CD4-positive, alpha-beta T cell treated with Interleukin-15 for 1 hour (primary cell): ENCODE measurements at regions not wholly inside any gene's neighbourhood (a gene's known extent, or its start where the extent isn't known, plus 50 kb on each side); places are given as distances from the start of the nearest gene placed in this dataset.
"Not testable (repeated sequence)": the region's sequence is repeated elsewhere in the genome, so short reads cannot be mapped to it uniquely, and the experiment has no call there.

ENCODE experiments used
- DNase-seq: peaks from one replicate; pipeline ENCODE4 v3.0.0-alpha.2; 2020

DNA sequence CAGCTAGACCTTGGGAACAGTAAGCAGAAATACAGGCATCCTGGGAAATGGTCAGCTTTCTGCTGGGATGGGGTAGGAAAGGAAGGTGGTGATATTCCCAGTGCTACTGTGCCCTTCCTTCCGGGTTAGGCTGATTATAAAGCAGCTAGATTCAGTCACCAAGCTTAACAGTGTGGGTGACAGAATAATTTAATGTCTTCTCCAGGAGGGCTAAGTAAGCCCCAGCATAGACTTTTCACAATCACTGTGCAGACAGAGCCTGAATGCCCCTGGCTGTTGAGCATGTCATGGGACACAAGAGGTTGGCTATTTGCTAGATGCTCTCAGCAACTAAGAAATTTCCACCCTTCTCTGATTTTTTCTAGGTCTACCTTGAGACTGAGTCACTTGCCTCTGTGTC, 513.0 kb downstream of the TOX3 start:
- DNase-seq, result no peak

DNA sequence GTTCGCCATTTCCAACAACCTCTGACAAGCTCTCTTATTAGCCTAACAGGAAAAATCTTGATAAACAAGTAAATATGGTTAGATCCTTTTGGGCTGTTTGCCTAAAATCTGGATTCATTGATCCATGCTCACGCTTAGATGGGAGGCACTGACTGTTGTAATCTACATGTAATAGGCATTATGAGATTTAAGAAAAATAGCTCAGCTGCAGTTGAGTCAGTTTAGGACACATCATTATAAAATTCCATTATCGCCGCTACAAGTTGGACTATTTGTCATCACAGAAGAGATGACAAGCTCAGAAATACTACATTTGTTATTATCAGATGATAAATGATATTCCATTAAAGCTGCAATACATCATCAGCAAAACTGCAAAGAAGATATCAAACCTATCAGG, 524.0 kb downstream of the TOX3 start:
- no peak for DNase-seq

DNA sequence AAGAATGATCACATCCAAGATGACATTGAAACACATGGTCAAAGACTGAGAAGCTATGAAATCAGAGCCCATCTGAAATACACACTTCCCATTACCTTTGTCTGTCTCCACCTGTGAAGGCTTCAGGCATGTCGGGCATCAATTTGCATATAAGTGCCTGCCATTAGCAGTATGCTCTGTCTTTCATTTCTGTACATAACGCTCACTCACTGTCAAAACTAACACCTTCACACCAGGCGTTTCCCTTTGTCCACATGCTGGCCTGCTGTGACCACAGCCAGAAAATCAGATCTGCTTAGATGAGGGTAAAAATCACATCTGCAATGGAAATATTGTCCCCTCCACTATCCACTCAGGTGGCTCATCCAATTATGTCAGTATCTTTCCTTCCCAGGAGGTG, 524.8 kb downstream of the TOX3 start:
- no peak for DNase-seq

DNA sequence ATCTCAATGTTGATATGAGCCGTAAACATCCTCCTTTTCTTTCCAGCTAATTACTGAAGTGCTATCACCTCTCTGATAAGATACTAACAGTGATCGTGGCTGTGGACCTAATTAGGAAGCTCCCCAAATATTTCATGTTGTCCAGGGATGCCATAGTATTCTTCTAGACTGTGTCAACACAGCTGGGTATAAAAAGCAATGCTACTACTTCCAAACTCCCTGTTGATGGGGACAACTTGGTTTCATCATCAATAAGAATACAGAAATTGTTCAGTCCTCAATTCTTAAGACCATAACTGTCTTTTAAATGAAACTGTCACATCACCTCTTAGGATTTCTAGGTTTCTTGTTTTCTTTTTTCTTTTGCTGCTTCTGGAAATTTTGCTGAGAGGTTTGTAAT, 530.6 kb downstream of the TOX3 start:
- no peak for DNase-seq

DNA sequence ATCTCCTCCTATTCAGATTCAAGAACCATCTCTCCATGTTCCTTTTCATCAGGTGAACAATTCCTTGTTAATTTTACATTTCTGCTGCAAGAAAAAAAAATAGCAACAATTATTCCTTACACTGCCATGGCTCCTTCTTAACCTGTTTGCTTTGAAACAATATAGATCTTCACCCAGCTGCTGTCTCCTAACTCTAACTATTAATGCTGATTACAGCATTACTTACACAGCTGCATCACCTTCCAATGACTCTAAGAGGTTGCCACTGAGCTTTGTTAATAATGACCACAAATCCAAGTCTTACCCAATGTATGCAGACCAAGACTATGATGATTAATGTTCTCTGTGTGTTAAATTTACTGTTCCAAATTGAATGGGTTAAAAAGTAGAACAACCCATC, 541.4 kb downstream of the TOX3 start:
- no peak for DNase-seq

DNA sequence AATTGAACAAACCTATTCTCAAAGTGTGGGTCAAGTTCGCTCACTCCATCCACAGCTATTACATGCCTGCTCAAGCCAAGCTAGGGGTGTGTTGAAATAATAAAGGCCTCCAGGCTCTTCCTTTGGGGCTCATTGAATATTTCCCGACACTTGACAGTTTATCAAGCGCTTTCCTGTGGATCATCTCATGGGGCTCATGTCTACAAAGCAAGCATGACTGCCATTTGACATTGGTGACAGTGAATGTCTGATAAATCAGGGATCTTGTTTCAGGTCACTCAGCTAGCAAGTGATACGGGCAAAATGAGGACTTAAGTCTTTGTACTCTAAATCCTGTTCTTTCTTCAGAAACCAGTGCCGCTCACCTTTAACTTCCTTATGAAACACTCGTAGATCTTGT, 542.6 kb downstream of the TOX3 start:
- no peak for DNase-seq

DNA sequence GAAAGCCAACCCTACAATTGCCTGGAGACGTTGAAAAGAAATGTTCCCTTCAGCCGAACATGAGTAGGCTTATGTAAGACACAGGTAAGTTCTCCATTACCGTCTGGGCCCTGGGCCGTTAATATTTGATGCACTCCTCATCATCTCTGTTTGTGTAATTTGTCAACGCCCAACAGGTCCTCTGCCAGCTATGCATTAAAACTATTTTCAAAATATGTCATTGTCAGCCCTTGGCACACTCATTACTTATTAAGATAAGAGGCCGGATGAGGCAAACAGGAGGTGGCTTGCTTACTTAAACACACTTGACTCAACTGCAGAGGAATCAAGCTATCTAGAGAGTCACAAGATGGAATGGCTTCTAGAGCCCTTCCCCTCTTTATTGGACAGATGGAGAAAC, 544.9 kb downstream of the TOX3 start:
- DNase-seq, result no peak

DNA sequence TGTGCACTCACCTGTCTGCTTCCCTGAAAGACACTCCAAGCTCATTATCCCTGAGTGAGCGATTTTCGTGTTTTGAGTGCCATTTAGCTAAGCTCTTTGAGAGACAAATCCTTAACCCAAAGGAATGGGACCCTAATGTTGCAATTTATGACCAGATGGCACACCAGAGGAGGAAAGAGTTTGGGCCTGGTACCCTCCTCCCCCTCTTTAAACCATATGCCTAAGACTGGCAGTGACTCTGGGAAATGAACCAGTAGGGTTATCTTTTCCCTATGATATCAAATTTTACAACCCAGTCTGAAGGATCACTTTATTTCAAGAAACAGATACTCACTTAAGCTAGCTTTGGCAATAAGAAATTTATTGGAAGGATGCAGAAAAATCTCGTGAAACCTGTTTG, 550.4 kb downstream of the TOX3 start:
- DNase-seq, result no peak

DNA sequence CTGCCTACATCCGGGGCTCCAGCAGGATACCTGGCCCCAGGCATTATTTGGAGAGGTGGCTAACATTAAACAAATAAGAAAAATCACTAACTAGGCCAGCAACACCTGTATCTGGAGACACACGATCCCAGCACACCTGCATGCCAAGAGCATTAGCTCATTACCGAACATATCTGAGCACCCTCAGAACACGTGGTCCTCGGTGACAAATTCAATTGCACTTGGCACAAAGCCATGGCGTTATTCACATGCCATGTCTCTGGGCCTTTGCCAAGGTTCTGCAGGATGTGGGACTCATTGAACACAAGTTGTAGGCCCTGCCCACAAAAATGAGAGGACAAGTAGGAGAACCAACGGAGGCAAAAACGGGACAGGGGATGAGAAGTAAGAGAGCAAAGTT, 552.3 kb downstream of the TOX3 start:
- DNase-seq, result no peak

DNA sequence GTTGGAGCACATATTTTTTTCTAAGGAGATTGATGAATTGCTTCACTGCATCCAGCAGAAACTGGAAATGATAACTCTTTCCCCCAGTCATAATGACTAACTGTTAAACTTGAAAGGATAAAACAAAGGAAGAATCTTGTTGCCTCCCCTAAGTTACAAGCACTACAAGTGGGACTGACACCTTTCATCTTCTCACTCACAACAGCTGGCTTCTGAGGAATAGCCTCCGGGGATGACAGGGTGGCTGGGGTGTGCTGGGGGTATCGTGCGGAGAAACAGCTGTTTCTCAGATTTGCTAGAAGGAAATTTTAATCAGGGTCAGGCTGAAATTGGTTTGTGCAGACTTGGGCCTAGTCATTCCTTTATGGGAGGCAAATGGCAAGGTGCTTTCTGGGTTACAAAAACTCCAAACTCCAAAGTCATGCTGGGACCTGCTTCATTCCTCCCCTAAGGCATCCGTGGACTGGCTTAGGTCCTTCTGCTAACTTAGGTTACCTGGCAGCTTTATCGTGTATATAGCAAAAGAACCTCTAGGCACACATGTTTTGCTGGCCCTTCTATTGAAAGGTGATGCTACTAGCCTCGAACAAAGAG, 557.2 kb downstream of the TOX3 start:
- DNase-seq, result no peak

DNA sequence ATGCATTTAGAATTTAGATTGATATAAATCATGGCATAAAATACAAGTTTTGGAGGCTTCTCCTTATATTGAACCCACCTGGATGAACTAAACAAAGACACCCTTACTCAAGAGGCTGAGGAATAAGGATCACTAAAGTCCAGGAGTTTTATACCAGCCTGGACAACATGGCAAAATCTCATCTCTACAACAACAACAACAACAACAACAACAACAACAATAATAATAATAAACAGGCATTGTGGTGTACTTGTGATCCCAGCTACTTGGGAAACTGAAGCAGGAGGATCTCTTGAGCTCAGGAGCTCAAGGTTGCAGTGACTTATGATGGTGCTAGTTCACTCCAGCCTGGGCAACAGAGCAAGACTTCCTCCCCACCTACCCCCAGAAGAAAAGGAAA, 558.0 kb downstream of the TOX3 start:
- no peak for DNase-seq

DNA sequence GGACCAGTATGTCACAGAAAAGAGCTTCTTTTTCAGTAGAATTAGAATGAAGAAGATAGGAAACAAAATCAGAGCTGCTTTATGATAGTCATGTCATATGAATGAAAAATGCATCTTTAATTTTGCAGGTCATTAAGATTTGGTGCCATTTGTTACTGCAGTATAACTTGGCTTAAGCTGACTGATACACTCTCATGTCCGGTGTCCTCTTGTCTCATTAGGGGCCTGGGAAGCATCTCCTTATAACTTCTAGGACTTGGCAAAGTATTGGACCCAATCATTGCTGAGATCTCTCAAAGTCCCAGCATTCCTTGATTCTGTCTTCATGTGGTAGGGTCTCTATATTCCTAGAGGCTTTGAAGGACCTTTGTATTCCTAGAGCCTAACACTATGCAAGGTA, 559.4 kb downstream of the TOX3 start:
- no peak for DNase-seq

DNA sequence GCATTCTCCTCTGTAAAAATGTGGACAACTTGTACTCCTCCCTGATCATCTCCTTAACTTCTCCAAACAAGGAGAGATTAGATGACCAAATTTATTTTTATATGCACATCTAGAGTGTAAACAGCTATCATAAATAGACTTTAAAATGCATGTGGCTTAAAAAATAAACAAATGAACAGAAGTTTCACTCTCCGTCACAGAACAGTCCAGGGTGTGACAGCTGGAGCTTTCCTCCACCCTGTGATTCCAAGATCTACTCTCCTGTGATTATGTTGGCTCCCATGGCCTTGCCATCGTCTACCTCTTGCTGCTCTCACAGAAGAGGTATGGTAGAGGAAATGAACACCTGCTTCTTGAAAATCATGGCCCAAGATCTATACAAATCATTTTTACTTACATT, 560.2 kb downstream of the TOX3 start:
- DNase-seq, result no peak

DNA sequence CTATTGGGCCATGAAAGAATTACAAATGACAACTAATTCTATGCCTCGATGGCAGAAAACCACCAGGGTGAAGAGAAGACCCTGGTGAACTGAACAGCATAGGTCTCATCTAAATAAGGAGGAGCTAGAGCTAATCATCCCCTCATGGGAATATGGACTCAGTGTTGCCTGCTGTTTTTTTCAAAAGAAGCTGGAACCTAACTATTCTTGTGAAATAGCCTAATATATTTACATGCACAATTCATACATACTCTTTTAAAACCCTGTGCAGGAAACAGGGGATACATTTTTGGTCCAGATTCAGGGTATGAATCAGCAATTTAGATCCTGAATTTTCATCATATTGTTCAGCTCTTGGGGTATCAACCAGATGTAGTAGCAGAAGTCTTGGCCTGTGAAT, 560.6 kb downstream of the TOX3 start:
- DNase-seq, result no peak

DNA sequence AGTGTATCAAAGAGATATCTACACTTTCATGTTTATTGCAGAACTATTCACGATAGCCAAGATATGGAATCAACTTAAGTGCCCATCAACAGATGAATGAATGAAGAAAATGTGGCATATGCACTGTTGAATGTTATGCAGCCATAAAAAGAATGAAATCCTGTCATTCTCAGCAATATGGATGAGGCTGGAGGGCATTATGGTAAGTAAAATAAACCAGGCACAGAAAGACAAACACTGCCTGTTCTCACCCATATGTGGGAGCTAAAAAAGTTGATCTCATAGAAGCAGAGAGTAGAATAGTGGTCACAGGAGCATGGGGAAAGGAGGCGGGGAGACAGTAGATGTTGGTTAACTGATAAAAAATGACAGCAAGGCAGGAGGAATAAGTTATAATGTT, 561.8 kb downstream of the TOX3 start:
- DNase-seq, result no peak

DNA sequence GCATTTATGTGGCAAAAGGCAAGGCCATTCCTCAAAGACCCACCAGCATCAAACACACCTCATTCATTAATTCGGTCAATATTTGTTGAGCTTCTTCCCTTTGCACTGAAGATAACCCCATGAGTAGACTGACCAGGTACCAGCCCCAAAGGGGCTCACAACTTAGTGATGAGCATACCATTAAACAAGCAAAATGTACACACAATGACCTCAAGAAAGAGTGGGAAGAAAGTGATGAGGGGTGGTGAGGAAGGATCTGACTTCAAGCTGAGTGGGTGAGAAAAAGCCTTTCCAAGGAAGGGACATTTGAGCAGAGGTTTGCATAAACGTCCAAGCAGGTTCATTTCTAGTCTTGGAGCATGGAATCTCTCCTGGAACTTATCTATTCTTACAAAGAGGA, 562.5 kb downstream of the TOX3 start:
- no peak for DNase-seq

DNA sequence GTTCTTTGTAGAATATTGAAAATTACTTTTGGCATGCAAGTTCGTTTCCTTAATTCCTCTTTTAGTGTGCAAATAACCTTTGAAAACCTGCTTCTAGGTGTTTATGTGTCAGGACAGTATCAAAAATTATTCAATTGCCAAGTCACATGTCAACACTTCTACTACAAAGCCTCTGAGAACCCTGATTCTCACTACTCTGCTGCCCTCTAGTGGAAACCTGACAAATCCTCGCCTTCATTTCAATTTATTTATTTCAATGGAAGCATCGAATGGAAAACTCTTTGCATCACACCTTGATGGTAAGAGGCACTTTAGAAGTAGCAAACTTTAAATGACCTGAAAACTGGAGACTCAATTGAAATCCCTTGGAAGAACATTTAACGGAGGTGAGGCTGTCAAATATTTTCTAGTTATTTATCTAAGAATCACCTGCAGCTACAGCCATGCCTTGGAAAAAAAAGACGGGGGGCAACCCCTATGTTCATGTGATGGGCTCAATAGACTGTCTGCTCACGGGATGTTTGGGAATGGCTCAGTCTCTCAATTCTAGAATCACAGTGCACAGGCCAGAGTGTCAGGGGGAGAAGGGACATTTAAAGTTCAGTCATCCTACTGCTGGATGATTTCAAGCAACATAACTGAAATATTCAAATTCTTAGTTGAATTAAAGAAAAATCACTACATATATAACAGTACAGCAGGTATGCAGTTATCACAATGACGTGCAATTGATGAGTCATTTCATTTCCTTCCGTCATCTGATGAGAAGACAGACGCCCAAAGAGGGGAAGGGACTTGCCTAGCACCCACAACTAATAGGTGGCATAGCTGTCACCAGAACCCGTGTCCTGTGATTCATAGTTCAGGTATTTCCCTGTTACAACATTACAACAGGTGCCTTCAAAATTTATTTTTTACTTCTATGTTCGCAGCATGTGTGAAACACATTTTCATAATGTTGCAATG, 563.9 kb downstream of the TOX3 start:
- no peak for DNase-seq

DNA sequence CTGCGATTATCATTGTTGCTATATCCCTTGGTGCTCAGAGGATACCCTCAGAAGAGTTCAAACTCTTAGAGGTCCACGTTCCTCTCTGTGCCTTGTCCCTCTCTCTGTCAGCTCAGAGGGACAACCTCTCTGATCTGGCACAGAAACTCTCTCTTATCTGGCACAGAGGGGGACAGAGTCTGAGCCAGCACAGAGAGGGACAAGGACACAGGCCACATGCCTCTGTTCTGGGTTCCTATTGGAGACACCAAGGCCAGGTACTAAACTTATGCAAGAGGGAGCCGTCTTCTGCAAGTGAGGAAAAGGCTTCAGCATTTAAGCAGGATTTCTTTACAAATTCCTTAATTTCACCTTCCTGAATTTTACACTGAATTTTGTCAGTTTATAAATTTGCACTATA, 565.2 kb downstream of the TOX3 start:
- DNase-seq, result no peak

DNA sequence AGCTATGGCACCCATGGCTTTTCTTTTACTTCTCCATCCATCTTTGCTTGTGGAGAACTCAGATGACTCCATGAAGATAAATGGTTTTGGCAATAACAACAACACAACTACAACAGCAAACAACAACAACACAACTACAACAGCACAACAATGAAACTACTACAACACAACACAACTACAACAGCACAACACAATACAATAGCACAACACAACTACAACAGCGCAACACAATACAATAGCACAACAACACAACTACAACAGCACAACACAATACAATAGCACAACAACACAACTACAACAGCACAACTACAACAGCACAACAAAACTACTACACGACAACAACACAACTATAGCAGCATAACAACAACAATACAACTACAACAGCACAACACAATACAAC, 569.4 kb downstream of the TOX3 start:
- DNase-seq, result not testable (repeated sequence)

DNA sequence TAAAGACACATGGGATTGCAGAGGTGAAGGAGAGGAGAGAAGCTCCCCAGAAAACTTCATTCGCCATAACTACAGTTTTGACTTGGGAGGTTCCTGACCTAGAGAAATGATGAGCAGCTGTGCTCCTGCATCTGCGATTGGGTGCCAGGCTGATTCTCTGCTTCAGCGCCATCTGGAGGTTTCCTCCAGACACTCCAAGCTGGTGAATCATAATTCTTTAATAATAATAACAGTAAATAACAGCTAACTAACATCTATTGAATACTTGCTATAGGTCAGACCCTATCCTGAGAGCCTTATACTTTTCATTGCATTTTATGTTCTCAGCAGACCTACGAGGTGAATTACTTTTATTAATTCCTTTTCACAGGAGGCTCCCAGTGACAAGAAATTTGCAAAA, 575.8 kb downstream of the TOX3 start:
- no peak for DNase-seq

DNA sequence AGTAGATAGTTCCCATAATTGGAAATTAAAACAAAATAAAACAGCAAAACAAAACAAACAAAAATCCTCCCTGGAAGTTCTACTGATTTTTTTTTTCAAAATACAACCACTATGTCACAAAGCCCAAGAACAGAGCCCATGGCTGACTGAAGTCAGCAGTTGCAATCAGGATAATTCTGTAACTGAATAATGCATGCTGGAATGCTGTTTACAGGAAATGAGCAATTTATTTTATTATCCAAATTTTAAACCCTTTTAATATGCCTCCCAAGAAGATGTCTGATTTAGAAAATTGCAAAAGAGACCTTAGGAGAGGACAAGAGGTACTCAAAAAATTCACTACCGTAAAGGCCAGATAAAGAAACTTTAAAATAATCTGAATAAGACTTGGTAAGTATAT, 578.2 kb downstream of the TOX3 start:
- DNase-seq, result no peak

DNA sequence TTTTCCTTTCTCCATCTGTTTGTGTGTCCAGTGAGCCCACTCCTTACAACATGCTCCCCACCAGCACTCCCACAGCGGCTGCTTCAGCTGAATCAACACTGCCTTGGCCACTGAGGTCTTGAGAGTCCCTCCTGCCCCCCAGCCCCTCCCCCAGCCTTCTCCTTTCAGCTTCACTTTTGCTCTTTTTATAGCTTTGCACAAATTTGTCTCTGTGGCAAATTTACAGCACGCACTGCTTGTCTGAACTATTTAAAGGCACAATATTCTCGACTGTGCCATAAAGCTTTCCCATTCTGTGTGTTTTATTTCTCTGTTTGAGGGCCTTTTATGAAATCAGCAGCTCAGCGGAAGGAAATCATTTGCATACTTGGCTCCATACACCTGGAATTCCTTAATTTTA, 579.3 kb downstream of the TOX3 start:
- no peak for DNase-seq

DNA sequence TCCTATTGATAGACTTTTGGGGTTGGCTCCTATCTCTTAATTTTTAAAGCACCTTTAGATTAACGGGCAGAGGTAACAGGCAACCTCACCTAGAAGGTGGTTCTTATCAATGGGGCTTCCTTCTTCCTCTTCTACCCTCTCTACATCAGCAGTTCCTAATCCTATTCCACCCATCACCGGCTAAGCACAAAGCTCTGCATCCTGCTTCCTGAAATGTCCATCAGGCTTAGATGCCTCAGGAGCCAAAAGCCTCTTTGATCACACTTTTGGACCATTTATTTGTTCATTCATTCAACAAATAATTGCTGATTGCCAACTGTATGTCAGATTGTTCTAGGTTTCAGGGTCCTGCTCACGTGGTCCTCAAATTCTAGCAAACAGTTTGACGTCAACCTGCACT, 586.0 kb downstream of the TOX3 start:
- no peak for DNase-seq

DNA sequence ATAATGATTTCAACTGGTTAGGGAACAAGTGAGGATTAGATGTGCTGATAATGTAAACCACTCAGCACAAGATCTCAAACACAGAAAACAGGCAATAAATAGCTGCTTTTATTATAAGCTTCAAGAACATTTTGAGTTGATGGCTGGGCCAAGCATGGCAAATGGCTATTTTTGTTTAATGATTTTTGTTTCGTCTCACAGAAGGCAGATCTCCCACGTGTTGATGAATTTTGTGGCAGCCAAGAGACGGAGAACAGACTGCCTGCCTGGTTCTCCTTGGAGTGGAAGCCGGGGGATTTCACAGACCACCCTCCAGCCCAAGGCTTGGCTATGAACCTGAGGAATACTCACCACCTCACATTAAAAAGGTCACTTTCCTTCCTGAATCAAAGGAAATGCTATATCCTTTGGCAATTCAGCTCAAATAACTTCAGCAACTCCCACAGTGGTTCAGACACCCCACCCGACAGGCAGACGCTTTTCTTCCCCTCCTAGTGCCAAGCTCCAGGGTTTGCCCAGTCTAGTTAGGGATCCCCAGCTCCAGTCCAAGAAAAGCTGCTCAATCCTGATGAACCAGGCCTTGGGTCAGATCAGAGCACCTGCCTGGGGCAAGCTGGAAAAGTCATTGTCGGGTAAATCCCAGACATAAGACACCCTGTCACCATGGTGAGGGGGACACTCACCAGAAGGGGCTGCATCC, 593.5 kb downstream of the TOX3 start:
- DNase-seq, result no peak
